ENCODE measurements at regions not wholly inside any gene's neighbourhood (a gene's known extent, or its start where the extent isn't known, plus 50 kb on each side); places are given as distances from the start of the nearest gene placed in this dataset.

- no peak for TF ChIP-seq CTCF (IDR thresholded peaks at IDR 0.05)
- peaks cover 6% of the 10 kb centered on the region for H3K9me3 Mint-ChIP-seq
- H3K4me3 Mint-ChIP-seq, result no peak overlapping the region
- ATAC-seq (no peak), DNase-seq (no peak)
- H3K4me1 Mint-ChIP-seq (ENCODE audit: low read depth), result no peaks in the 10 kb centered on the region
- H3K27me3 Mint-ChIP-seq, result no peaks in the 10 kb centered on the region
- POLR2A ChIA-PET, result no interaction called here
- H3K27ac Mint-ChIP-seq, result no peak overlapping the region
- no peaks in the 10 kb centered on the region for H3K36me3 Mint-ChIP-seq (ENCODE audit: low read depth)
- CTCF ChIA-PET, result no interaction called here
- intact Hi-C loops (cut with micrococcal nuclease), result no loop called here
Measured at GRCh38 chr4:138063581-138063980, 178.6 kb downstream of the SLC7A11 start.

GRCh38 chr4:138062929-138063328 lies 179.2 kb downstream of the SLC7A11 start:
- no peak for TF ChIP-seq CTCF (IDR thresholded peaks at IDR 0.05)
- ChIA-PET POLR2A (no interaction called here), CTCF (no interaction called here)
- Mint-ChIP-seq H3K9me3 (peaks cover 4% of the 10 kb centered on the region), H3K27ac (no peak overlapping the region), H3K4me3 (no peak overlapping the region), H3K36me3 (ENCODE audit: low read depth) (no peaks in the 10 kb centered on the region), H3K4me1 (ENCODE audit: low read depth) (no peaks in the 10 kb centered on the region), H3K27me3 (no peaks in the 10 kb centered on the region)
- ATAC-seq (no peak), DNase-seq (no peak)
- intact Hi-C loops (cut with micrococcal nuclease), result no loop called here

GRCh38 chr4:138056541-138056940 lies 185.6 kb downstream of the SLC7A11 start:
- DNase-seq, result no peak
- no peaks in the 10 kb centered on the region for H3K4me1 Mint-ChIP-seq (ENCODE audit: low read depth)
- CTCF ChIA-PET, result no interaction called here

GRCh38 chr4:138055890-138056289 lies 186.3 kb downstream of the SLC7A11 start:
- no peaks in the 10 kb centered on the region for H3K36me3 Mint-ChIP-seq (ENCODE audit: low read depth)
- ChIA-PET CTCF (interaction anchor here (0.7 kb wide), 1 partner anchor 626 kb away, joined by 3 read pairs; no protein-coding TSS in a partner anchor), POLR2A (no interaction called here)
- no peak overlapping the region for H3K4me3 Mint-ChIP-seq
- intact Hi-C loops (cut with micrococcal nuclease), result no loop called here
- no peak overlapping the region for H3K27ac Mint-ChIP-seq
- TF ChIP-seq CTCF (IDR thresholded peaks at IDR 0.05), result no peak
- DNase-seq, result no peak
- no peak for ATAC-seq
- no peaks in the 10 kb centered on the region for H3K27me3 Mint-ChIP-seq
- no peaks in the 10 kb centered on the region for H3K9me3 Mint-ChIP-seq
- H3K4me1 Mint-ChIP-seq (ENCODE audit: low read depth), result no peaks in the 10 kb centered on the region

More at GRCh38 chr4:138056541-138056940, 185.6 kb downstream of the SLC7A11 start:
- intact Hi-C loops (cut with micrococcal nuclease), result no loop called here
- Mint-ChIP-seq H3K4me3 (no peak overlapping the region), H3K9me3 (no peaks in the 10 kb centered on the region), H3K27ac (no peak overlapping the region), H3K27me3 (no peaks in the 10 kb centered on the region), H3K36me3 (ENCODE audit: low read depth) (no peaks in the 10 kb centered on the region)
- TF ChIP-seq CTCF (IDR thresholded peaks at IDR 0.05), result no peak
- no peak for ATAC-seq
- POLR2A ChIA-PET, result no interaction called here

GRCh38 chr4:138053641-138054301 lies 188.4 kb downstream of the SLC7A11 start:
- H3K27ac Mint-ChIP-seq, result no peak overlapping the region
- ChIA-PET CTCF (no interaction called here), POLR2A (no interaction called here)
- H3K9me3 Mint-ChIP-seq, result no peaks in the 10 kb centered on the region
- intact Hi-C loops (cut with micrococcal nuclease), result no loop called here
- TF ChIP-seq CTCF (IDR thresholded peaks at IDR 0.05), result no peak
- no peaks in the 10 kb centered on the region for H3K36me3 Mint-ChIP-seq (ENCODE audit: low read depth)
- no peak overlapping the region for H3K4me3 Mint-ChIP-seq
- H3K4me1 Mint-ChIP-seq (ENCODE audit: low read depth), result no peaks in the 10 kb centered on the region
- ATAC-seq (no peak), DNase-seq (no peak)
- H3K27me3 Mint-ChIP-seq, result no peaks in the 10 kb centered on the region

Data from activated CD8-positive, alpha-beta T cell treated with anti-CD3 and anti-CD28 coated beads for 36 hours (primary cell).